Limb (tissue), 2 donors: ENCODE measurements at regions not wholly inside any gene's neighbourhood (a gene's known extent, or its start where the extent isn't known, plus 50 kb on each side); places are given as distances from the start of the nearest gene placed in this dataset.
"Not testable (repeated sequence)": the region's sequence is repeated elsewhere in the genome, so short reads cannot be mapped to it uniquely, and the experiment has no call there.

Experiments used
- DNase-seq, 2 donors: peaks; one replicate each; pipeline ENCODE4 v3.0.0-alpha.2; 2016; ENCODE audit errors: extremely low spot score in 2 of 2

GRCh38 chr10:106304056-106304455 is 860.5 kb downstream of the SORCS1 start:
- no peak for DNase-seq

DNA sequence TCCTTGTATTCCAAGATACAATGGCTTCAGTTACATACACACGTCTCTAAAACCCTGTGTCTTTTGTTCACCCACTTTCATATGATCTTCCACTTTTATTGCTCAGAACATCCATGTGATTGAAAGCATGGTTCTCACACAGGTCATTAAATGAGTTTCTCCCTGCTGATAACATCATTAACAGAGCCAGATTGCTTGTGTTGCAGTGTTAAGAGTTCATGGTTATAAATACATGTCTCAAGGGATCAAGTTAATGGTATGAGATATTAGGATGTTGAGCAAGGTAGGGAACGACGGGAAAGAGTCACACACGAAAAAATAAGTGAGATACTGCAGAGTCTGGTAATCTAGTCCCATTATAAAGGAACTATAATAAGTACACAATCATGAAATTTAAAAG is 861.5 kb downstream of the SORCS1 start:
- no peak for DNase-seq

DNA sequence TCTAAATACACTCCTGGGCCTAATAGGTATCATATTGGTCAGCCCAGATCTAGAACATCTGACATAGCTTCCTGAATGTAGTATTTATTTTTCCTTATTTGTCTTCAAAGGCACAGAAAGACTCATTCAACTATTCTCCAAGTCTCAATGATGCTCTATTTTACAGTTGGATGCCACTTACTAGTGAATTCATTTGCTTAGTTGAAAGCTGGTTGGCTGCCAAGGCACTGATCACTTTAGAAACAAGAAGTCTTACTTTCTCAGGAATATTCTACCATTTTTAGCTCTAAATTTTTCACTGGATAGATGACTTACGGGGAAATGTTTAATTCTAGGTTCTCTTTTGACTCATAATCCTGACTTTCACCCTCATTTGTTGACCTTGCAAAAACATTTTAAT is 863.4 kb downstream of the SORCS1 start:
- DNase-seq, result no peak

DNA sequence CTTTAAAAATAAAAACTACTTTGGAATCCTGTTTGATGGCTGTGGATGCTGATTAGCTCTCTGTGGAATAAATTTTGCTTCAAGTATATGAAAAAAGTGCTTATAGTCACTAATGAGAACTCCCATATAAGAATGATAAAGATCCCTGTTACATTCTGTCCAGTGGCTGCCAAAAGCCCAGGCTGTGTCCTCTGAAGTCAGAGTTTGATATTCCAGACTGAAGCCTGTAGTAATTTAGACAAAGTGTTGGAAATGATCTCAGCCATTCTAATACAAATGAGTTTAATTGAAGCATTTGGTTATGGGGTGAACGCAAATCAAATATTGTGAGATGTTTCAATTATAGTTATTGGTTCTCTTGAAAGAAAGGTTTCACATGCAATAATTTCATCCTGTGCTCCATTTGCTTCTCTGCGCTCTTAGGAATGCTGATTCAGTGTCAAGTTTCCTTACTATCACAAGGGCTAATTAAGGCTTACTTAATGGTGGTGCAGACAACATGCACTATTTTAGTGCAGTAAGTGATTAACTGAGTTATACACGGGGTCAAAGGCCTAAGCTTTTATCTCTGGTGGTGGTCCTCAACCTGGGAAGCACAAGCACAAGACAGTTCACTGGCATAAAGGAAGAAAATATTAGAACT is 867.6 kb downstream of the SORCS1 start:
- no peak for DNase-seq

- DNase-seq, result no peak
Measured at GRCh38 chr10:106284802-106285587, 879.5 kb downstream of the SORCS1 start.

DNA sequence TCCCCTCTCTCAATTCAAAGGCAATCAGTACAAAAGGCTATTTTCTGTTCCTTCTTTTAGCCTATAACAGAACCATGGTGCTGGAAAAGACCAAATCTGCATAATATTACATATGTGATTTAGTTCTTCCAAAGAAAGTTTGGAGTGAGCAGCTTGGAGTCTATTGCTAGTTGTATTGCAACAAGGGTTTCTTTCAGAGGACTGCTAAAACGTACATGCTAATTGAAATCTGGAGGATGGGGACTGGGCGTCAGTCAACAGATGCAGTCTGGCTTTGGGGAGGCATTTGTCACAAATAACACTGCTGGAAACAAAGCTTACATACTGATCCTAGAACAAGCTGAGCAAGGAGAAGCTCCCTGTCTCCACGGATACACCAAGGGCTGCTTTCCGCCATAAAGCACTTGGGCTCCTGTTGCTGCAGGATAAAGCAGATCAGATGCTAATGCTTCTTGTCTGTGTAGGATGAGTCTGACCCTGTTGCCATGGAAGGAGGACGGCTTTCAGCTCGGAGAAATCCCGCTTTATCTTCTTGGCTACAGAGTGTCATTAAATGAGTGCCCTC is 883.5 kb downstream of the SORCS1 start:
- no peak for DNase-seq

DNA sequence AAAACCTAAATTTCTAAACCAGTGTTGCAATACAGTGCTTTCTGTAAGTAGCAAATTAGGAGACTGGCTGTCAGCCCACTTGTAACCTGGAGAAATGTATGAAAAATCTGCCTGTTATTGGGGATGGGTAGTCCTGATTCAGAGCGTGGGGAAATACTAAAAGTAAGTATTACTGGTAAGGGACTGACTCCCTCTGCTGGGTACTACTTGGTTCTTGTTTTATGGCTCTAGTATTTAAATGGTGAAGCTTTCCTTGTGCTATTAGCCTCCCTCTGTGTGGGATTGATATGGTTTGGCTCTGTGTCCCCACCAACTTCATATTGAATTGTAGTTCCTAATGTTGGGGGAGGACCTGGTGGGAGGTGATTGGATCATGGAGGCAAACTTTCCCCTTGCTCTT is 886.1 kb downstream of the SORCS1 start:
- no peak for DNase-seq

- no peak for DNase-seq
Measured at GRCh38 chr10:106271237-106271636, 893.3 kb downstream of the SORCS1 start.

- DNase-seq, result no peak
Measured at GRCh38 chr10:106268000-106268399, 896.5 kb downstream of the SORCS1 start.

- DNase-seq, result no peak
Measured at GRCh38 chr10:106267591-106267990, 896.9 kb downstream of the SORCS1 start.

- DNase-seq, result not testable (repeated sequence)
Measured at GRCh38 chr10:106257432-106257831, 907.1 kb downstream of the SORCS1 start.

DNA sequence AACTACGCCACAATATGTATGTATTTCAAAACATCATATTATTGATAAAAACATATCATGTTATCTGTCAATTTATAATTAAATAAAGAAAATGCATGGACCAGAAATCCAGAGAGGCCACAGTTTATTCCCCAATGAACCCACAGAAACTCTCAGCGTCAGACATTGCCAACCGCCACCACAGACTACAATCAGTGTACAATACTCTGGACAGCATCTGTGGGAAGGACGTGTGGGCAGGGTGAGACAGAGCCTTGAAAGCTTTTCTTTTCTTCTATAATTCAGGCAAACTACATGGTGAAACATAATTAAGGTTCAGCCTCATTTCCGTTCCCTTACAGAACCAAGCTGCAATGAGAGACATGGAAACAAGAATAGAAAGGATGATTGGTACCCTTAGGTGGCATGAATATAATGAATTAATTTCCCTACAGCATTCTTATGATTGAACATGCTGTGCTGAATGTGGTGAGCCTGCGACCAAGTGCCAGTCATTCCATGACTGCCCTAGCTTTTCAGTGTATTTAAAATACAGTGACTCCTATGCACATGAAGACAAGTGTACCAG is 909.3 kb downstream of the SORCS1 start:
- DNase-seq, result no peak

DNA sequence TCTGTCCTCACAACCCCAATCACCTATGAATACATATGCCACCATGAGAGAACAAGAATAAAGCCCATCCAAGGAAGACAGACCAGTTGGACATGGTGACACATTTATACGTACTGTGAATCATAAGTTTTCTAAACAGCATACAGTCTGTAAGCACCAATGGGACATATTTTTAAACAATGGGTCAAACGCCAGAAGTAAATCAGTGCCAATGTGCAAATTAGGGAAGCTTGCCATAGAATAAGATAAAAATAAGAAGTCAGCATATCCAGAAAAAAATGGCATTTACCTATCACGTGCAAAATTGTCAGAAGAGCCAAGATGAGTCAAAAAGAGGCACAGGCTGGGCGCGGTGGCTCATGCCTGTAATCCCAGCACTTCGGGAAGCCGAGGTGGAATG is 910.4 kb downstream of the SORCS1 start:
- no peak for DNase-seq

- peak in 1 of 2 donors; percentile 16 for DNase-seq
Measured at GRCh38 chr10:106252541-106252940, 912.0 kb downstream of the SORCS1 start.

DNA sequence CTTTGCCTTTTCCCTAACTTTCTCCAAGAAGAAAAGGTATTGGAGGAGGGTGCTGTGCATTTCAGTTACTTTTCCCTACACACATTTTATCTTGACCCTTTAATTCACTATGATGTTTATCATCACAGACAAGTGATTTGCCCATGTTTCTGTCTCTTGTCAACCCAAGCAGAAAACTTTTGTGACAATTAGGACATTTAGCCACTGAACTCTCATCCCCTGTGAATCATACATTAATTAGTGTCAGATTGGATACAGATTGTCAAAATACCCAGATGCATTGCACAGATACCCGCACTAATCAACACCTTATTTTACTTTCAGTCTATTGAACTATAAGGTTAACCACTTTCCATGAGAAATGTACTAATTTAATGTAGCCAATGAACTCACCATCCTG is 912.9 kb downstream of the SORCS1 start:
- DNase-seq, result no peak

- DNase-seq, result no peak
Measured at GRCh38 chr10:106242301-106242700, 922.2 kb downstream of the SORCS1 start.

DNA sequence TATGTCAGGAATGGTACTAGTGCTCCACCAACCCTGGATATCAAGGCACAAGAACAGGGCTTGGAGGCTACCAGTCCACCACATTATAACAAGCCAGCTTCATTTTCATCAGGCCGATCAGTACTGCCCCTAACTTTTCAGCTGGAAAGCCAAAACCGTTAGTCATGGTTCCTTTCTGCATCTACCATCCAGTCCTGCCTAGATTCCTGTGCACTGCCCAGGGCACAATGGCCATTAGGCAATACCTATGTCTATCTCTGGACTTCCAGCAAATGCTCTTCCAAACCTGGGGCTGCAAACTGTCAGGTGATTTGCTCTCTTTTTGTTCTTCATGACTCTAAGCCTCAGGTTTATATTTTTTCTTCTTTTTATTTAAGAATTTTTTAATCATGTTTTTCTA is 937.7 kb downstream of the SORCS1 start:
- DNase-seq, result no peak

- no peak for DNase-seq
Measured at GRCh38 chr10:106226142-106226541, 938.4 kb downstream of the SORCS1 start.

DNA sequence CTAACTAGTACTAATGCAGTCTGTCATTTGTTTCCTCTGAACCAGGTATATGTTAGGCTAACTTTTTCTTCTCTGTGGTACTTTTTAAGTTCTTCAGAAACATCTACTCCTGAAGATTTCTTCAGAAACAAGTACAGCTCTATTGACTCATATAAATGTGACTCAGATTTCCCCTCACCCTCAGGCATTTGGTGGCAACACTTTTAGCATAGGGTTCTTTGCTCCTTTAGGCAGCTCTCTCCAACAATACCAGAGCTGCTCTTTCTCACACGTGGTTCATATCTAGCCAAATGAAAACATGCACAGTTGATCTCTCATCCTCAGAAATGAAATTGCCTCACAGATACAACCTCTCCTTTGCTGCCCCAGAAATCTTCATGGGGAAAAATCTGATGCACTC is 939.8 kb downstream of the SORCS1 start:
- DNase-seq, result no peak

DNA sequence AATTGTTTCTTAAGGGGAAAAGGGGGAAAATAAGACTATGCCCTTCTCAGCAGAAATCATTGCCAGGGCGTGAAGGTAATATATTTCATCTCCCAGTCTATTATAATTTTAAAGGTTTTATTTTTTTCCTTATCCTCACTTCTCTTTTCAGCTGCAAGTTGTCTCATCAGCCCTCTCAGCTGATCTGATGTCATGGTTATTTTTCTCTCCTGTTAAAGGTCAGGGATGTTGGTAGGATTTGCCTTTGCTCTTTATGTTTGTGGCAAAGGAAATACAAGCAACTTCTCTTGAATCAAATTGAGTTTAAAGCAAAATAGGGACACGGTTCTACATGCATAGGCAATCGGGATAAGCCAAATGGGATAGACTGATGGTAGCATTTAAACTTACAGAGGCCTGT is 946.9 kb downstream of the SORCS1 start:
- DNase-seq, result no peak

DNA sequence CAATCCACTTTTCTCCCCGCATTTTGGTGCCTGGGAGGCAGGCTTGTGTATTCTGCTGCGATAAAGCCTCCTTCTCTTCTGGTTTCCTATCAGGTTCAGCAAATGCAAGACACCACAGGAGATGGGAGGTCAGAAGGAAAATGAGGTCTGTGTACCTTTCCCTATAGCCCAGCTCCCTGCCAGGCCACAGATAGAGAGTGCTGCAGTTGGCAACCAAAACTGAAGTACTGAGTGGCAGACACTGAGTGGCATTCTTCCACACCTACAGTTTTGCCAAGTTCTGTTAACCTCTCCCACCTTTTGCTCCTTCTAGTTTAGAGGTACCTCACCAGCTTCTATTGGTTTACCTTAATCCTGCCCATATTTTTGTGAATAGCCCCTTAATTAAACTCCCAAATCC is 948.4 kb downstream of the SORCS1 start:
- no peak for DNase-seq

GRCh38 chr10:106214243-106214642 is 950.3 kb downstream of the SORCS1 start:
- no peak for DNase-seq

DNA sequence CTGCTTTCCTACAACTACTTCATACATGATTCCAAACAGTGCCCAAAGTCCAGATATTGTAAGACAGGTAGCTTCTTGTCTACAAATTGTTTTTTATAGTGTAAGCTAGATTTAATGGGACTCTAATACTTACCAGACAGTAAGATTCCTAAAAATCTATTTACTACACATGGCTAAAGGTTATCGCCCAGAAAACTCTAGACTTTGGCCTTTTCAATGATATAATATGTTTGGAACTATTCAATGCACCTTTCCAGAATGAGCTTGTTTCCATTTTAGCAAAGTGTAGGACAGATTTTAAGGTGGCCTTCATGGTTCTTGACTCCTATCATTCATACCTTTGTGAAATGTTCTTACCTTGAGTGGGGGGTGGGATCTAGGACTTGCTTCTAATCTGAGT is 951.0 kb downstream of the SORCS1 start:
- DNase-seq, result no peak
